GM12878 (cell line): ENCODE measurements at regions not wholly inside any gene's neighbourhood (a gene's known extent, or its start where the extent isn't known, plus 50 kb on each side); places are given as distances from the start of the nearest gene placed in this dataset.

ENCODE experiments used
- ATAC-seq: fragments of 200-7000 bp; cut with Tn5 transposase; 3 replicates; pipeline ENCODE4 v1.9.1; 2020; ENCODE audit warnings: mild to moderate bottlenecking, moderate library complexity
- BruUV-seq: library from RNA; stranded (reverse); fragments of 400-500 nt; replicated peaks from 2 replicates; lab custom pipeline; 2021; lab: Mats Ljungman, UMichigan
- CTCF ChIA-PET: fragments of 300-600 bp; sonication (Branson Sonifier 250); formaldehyde crosslinking; extraction: SDS; loops from one replicate; lab custom pipeline; 2021; ENCODE audit warnings: inconsistent platforms; lab: Yijun Ruan, JAX
- POLR2A ChIA-PET: fragments of 350-600 bp; formaldehyde crosslinking; extraction: SDS; loops from one replicate; lab custom pipeline; 2021; ENCODE audit warnings: inconsistent platforms; lab: Charles Lee
- RAD21 ChIA-PET: fragments of 300-600 bp; sonication (Branson Sonifier 250); formaldehyde crosslinking; loops from one replicate; lab custom pipeline; 2023; ENCODE audit warnings: antibody characterized with exemption; ENCODE audit not compliant: unreplicated experiment; lab: Charles Lee
- SMC1A ChIA-PET: fragments of 300-600 bp; sonication (Branson Sonifier 250); formaldehyde crosslinking; loops from one replicate; lab custom pipeline; 2023; ENCODE audit not compliant: unreplicated experiment, uncharacterized antibody; lab: Charles Lee
- DNase-seq: peaks from one replicate; pipeline ENCODE4 v3.0.0-alpha.2; 2011; ENCODE audit warnings: low read depth, low spot score
- FAIRE-seq: peaks from 3 replicates; lab custom pipeline; 2011; peaks lifted over from hg19 to GRCh38; lab: Jason Lieb, UNC
- H2AFZ ChIP-seq: 2 replicates; pipeline ENCODE4 v1.6.0; 2011; ENCODE audit warnings: low read depth, low read length, control low read depth; ENCODE audit not compliant: control insufficient read depth
- H3K27ac ChIP-seq: 2 replicates; pipeline ENCODE4 v1.5.1; 2011; ENCODE audit warnings: control low read depth; ENCODE audit not compliant: control insufficient read depth, insufficient read depth
- H3K27me3 ChIP-seq, 2 experiments: replicated peaks in 1 of 2; 2 replicates each; pipeline versions ENCODE4 v1.6.0 to v1.6.1; 2011; ENCODE audit warnings: low read length in 1 of 2; ENCODE audit not compliant: control insufficient read depth in 2 of 2, insufficient read depth in 2 of 2
- H3K36me3 ChIP-seq, 2 experiments: 2 replicates each; pipeline ENCODE4 v1.5.1; 2011; ENCODE audit warnings: low read length in 1 of 2; ENCODE audit not compliant: control insufficient read depth in 2 of 2, insufficient read depth in 2 of 2
- H3K4me1 ChIP-seq: 2 replicates; pipeline ENCODE4 v1.6.1; 2011; ENCODE audit warnings: mild to moderate bottlenecking, low read length, moderate library complexity, mixed read lengths; ENCODE audit not compliant: control insufficient read depth, insufficient read depth
- H3K4me2 ChIP-seq: 2 replicates; pipeline ENCODE4 v1.6.0; 2011; ENCODE audit warnings: control low read depth; ENCODE audit not compliant: control insufficient read depth, insufficient read depth
- H3K4me3 ChIP-seq: fragments of 200-600 bp; sonication (generic); 2 replicates; pipeline ENCODE4 v1.5.1; 2016
- H3K79me2 ChIP-seq: 2 replicates; pipeline ENCODE4 v1.6.0; 2011; ENCODE audit warnings: low read length; ENCODE audit not compliant: control insufficient read depth, insufficient read depth
- H3K9ac ChIP-seq: 2 replicates; pipeline ENCODE4 v1.8.0; 2011; ENCODE audit warnings: low read length, control low read depth, mixed read lengths; ENCODE audit not compliant: control insufficient read depth, insufficient read depth
- H3K9me3 ChIP-seq: replicated peaks from 3 replicates; pipeline ENCODE4 v1.5.1; 2011; ENCODE audit warnings: mild to moderate bottlenecking, low read length; ENCODE audit not compliant: control insufficient read depth, insufficient read depth
- H4K20me1 ChIP-seq: 2 replicates; pipeline ENCODE4 v1.6.0; 2011; ENCODE audit not compliant: control insufficient read depth, insufficient read depth
- BACH1 ChIP-seq: fragments of 450-650 bp; IDR thresholded peaks from 2 replicates; pipeline ENCODE4 v1.6.1; 2017; ENCODE audit warnings: mild to moderate bottlenecking, borderline replicate concordance
- BCL3 ChIP-seq: IDR thresholded peaks from 2 replicates; pipeline ENCODE4 v1.6.1; 2011; ENCODE audit warnings: borderline replicate concordance, low read depth, mild to moderate bottlenecking, moderate library complexity, low read length; ENCODE audit not compliant: insufficient read depth, poor library complexity, severe bottlenecking
- BMI1 ChIP-seq: fragments of 450-650 bp; IDR thresholded peaks from 2 replicates; pipeline ENCODE4 v1.6.1; 2016; ENCODE audit warnings: mild to moderate bottlenecking, moderate library complexity, borderline replicate concordance
- CHD2 ChIP-seq: IDR thresholded peaks from 2 replicates; pipeline ENCODE4 v1.6.1; 2011; ENCODE audit warnings: low read depth, low read length, improper control_type of control experiment, borderline replicate concordance
- MEF2A ChIP-seq: IDR thresholded peaks from 2 replicates; pipeline ENCODE4 v1.6.1; 2011; ENCODE audit warnings: low read depth, mild to moderate bottlenecking, low read length, moderate library complexity; ENCODE audit not compliant: insufficient read depth
- NFXL1 ChIP-seq: fragments of 450-650 bp; IDR thresholded peaks from 2 replicates; pipeline ENCODE4 v1.6.1; 2017; ENCODE audit warnings: antibody characterized with exemption, mild to moderate bottlenecking, borderline replicate concordance
- NFYA ChIP-seq: IDR thresholded peaks from 2 replicates; pipeline ENCODE4 v1.6.1; 2011; ENCODE audit warnings: low read depth, mild to moderate bottlenecking, low read length, improper control_type of control experiment, borderline replicate concordance
- NKRF ChIP-seq: fragments of 450-650 bp; conservative IDR thresholded peaks from 2 replicates; pipeline ENCODE4 v1.6.1; 2017; ENCODE audit warnings: mild to moderate bottlenecking, moderate library complexity
- NR2F1 ChIP-seq: fragments of 450-650 bp; conservative IDR thresholded peaks from 2 replicates; pipeline ENCODE4 v1.6.1; 2017; ENCODE audit warnings: mild to moderate bottlenecking
- PAX8 ChIP-seq: fragments of 450-650 bp; IDR thresholded peaks from 2 replicates; pipeline ENCODE4 v1.6.1; 2017; ENCODE audit warnings: mild to moderate bottlenecking, moderate library complexity
- RBBP5 ChIP-seq: fragments of 200-600 bp; sonication (generic); conservative IDR thresholded peaks from 2 replicates; pipeline ENCODE4 v1.6.1; 2016
- SMARCA5 ChIP-seq: fragments of 450-650 bp; IDR thresholded peaks from 2 replicates; pipeline ENCODE4 v1.6.1; 2017; ENCODE audit warnings: mild to moderate bottlenecking
- SREBF2 ChIP-seq: IDR thresholded peaks from 2 replicates; pipeline ENCODE4 v1.6.1; 2012; ENCODE audit warnings: mild to moderate bottlenecking, low read length
- TBL1XR1 ChIP-seq: IDR thresholded peaks from 2 replicates; pipeline ENCODE4 v1.6.1; 2012; ENCODE audit warnings: low read depth, low read length, improper control_type of control experiment
- TCF3 ChIP-seq: IDR thresholded peaks from 2 replicates; pipeline ENCODE4 v1.6.1; 2012; ENCODE audit warnings: low read depth, mild to moderate bottlenecking, low read length, borderline replicate concordance; ENCODE audit not compliant: insufficient read depth
- ZBTB33 ChIP-seq: fragments of 450-650 bp; IDR thresholded peaks from 2 replicates; pipeline ENCODE4 v1.6.1; 2017; ENCODE audit warnings: mild to moderate bottlenecking
- WGBS: methylation state at CpG from one replicate; pipeline ENCODE4 v1.1.6; 2016; ENCODE audit warnings: low lambda C conversion rate; ENCODE audit not compliant: insufficient replicate concordance, insufficient coverage; ENCODE audit errors: missing lambda C conversion rate; 5-methylcytosine and 5-hydroxymethylcytosine counted together
- in situ Hi-C: fragments of 300-500 bp; cut with MboI; formaldehyde crosslinking; loops from 9 replicates; pipeline ENCODE4 v1.14.3; 2018; ENCODE audit warnings: mixed read lengths
- intact Hi-C: fragments of 100-400 bp; cut with micrococcal nuclease; formaldehyde crosslinking; loops from one replicate; pipeline ENCODE4 v1.14.2; 2022; ENCODE audit not compliant: unreplicated experiment
- TF ChIP-seq, protein P1 (sequence below): fragments of 150-350 bp; IDR thresholded peaks from 2 replicates; pipeline ENCODE4 v1.6.1; 2014; ENCODE audit warnings: mild to moderate bottlenecking, low read depth, low read length

DNA sequence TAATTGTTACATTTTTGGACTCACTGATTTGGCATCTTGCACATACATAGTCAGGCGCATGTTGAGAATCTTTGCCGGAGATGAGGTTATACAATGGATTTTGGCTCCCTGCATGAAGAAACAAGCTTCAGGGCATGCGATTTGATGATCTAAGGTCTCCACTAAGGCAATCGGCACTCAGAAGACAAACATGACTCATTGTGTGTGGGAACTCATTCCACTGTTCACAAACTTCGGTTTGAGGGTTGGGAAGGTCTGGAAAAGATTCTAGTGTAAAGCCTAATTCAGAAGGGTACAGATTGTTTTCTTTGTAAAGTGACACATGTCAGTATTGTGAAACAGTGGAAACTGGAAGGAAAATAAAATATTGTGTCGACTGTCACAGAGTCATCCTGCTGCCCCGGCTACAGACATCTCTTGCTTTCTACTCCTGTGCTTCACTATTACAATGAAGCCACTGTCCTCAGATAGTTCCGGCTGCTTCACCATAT lies 192.6 kb upstream of the HMGA2 start:
- no peak for ATAC-seq

More for the DNA sequence above, 192.6 kb upstream of the HMGA2 start:
- 43% methylated on average over 8 of the region's 8 CpGs for WGBS
- Histone ChIP-seq H2AFZ (no peak overlapping the region), H3K27me3 (no peaks in the 10 kb centered on the region), H3K36me3 (no peaks in the 10 kb centered on the region), H3K27ac (no peak overlapping the region), H3K4me1 (no peaks in the 10 kb centered on the region), H3K9me3 (no peaks in the 10 kb centered on the region), H4K20me1 (no peaks in the 10 kb centered on the region), H3K4me3 (no peak overlapping the region), H3K79me2 (no peaks in the 10 kb centered on the region), H3K9ac (no peak overlapping the region), H3K4me2 (no peak overlapping the region)
- DNase-seq: no peak
- no TSS peak for BruUV-seq
- CTCF ChIA-PET: no interaction called here
- RAD21 ChIA-PET: no interaction called here
- TF ChIP-seq TCF3: no peak
- no peak for TF ChIP-seq BCL3
- TF ChIP-seq, protein P1, sequence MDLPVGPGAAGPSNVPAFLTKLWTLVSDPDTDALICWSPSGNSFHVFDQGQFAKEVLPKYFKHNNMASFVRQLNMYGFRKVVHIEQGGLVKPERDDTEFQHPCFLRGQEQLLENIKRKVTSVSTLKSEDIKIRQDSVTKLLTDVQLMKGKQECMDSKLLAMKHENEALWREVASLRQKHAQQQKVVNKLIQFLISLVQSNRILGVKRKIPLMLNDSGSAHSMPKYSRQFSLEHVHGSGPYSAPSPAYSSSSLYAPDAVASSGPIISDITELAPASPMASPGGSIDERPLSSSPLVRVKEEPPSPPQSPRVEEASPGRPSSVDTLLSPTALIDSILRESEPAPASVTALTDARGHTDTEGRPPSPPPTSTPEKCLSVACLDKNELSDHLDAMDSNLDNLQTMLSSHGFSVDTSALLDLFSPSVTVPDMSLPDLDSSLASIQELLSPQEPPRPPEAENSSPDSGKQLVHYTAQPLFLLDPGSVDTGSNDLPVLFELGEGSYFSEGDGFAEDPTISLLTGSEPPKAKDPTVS: no peak
- TF ChIP-seq NFXL1: no peak
- no peak for TF ChIP-seq BACH1
- TF ChIP-seq NFYA: no peak
- TF ChIP-seq NKRF: no peak
- TF ChIP-seq PAX8: no peak
- TF ChIP-seq RBBP5: no peak
- no peak for TF ChIP-seq CHD2
- TF ChIP-seq BMI1: no peak
- TF ChIP-seq SMARCA5: no peak
- no peak for TF ChIP-seq ZBTB33
- TF ChIP-seq MEF2A: no peak
- TF ChIP-seq TBL1XR1: no peak
- TF ChIP-seq NR2F1: no peak
- TF ChIP-seq SREBF2: no peak
- TF ChIP-seq, all 136 proteins: peak for 0
- intact Hi-C loops: no loop called here
- FAIRE-seq: no peak
- ChIA-PET POLR2A (no interaction called here), SMC1A (no interaction called here)
- in situ Hi-C loops: no loop called here
